ENCODE measurements at regions not wholly inside any gene's neighbourhood (a gene's known extent, or its start where the extent isn't known, plus 50 kb on each side); places are given as distances from the start of the nearest gene placed in this dataset.

- Mint-ChIP-seq H3K27me3 (ENCODE audit: insufficient read depth) (no peaks in the 10 kb centered on the region; the same call in 1 of the 2 replicates), H3K9me3 (peaks cover 59% of the 10 kb centered on the region), H3K4me1 (ENCODE audit: low read depth) (no peaks in the 10 kb centered on the region), H3K36me3 (ENCODE audit: low read depth) (no peaks in the 10 kb centered on the region), H3K27ac (no peak overlapping the region), H3K4me3 (no peak overlapping the region)
- TF ChIP-seq, protein P1, sequence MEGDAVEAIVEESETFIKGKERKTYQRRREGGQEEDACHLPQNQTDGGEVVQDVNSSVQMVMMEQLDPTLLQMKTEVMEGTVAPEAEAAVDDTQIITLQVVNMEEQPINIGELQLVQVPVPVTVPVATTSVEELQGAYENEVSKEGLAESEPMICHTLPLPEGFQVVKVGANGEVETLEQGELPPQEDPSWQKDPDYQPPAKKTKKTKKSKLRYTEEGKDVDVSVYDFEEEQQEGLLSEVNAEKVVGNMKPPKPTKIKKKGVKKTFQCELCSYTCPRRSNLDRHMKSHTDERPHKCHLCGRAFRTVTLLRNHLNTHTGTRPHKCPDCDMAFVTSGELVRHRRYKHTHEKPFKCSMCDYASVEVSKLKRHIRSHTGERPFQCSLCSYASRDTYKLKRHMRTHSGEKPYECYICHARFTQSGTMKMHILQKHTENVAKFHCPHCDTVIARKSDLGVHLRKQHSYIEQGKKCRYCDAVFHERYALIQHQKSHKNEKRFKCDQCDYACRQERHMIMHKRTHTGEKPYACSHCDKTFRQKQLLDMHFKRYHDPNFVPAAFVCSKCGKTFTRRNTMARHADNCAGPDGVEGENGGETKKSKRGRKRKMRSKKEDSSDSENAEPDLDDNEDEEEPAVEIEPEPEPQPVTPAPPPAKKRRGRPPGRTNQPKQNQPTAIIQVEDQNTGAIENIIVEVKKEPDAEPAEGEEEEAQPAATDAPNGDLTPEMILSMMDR (IDR thresholded peaks at IDR 0.05), result no peak
- no peak for DNase-seq
Measured at GRCh38 chr1:213684454-213684853, 303.3 kb upstream of the PROX1 start.

- TF ChIP-seq, protein P1 (IDR thresholded peaks at IDR 0.05), result no peak
- no peak overlapping the region for H3K4me3 Mint-ChIP-seq
- DNase-seq, result no peak
- peaks cover 54% of the 10 kb centered on the region for H3K9me3 Mint-ChIP-seq
- no peak overlapping the region for H3K27ac Mint-ChIP-seq
- no peaks in the 10 kb centered on the region for H3K36me3 Mint-ChIP-seq (ENCODE audit: low read depth)
- no peaks in the 10 kb centered on the region for H3K4me1 Mint-ChIP-seq (ENCODE audit: low read depth)
- no peaks in the 10 kb centered on the region; the same call in 1 of the 2 replicates for H3K27me3 Mint-ChIP-seq (ENCODE audit: insufficient read depth)
Measured at GRCh38 chr1:213685992-213686582, 301.7 kb upstream of the PROX1 start.

- DNase-seq, result no peak
- TF ChIP-seq, protein P1 (IDR thresholded peaks at IDR 0.05), result no peak
- no peak overlapping the region for H3K27ac Mint-ChIP-seq
- no peaks in the 10 kb centered on the region for H3K36me3 Mint-ChIP-seq (ENCODE audit: low read depth)
- no peak overlapping the region for H3K4me3 Mint-ChIP-seq
- no peaks in the 10 kb centered on the region; the same call in 1 of the 2 replicates for H3K27me3 Mint-ChIP-seq (ENCODE audit: insufficient read depth)
- peaks cover 56% of the 10 kb centered on the region for H3K9me3 Mint-ChIP-seq
- H3K4me1 Mint-ChIP-seq (ENCODE audit: low read depth), result no peaks in the 10 kb centered on the region
Measured at GRCh38 chr1:213686983-213687382, 300.8 kb upstream of the PROX1 start.

DNA sequence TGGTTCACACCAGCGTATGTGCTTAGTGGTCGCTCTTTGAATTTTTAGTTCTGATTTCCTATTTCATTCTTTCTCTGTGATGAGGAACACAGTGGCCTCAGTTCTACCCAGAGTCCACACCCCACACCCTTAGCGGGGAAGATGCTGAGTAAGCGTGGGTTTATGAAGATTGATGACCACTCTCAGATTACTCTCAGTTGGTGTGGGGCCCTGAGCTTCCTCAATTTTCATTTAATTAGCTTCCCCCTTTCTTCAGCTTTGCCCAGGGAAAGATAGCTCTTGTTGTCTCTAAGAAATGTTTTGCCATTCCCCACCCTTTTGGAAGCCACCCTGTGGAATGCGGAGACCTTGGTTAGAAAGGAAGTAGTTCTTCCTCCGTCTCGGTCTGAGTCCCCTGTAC, 299.9 kb upstream of the PROX1 start:
- Mint-ChIP-seq H3K4me1 (ENCODE audit: low read depth) (no peaks in the 10 kb centered on the region), H3K9me3 (peaks cover 58% of the 10 kb centered on the region), H3K4me3 (no peak overlapping the region), H3K36me3 (ENCODE audit: low read depth) (no peaks in the 10 kb centered on the region), H3K27me3 (ENCODE audit: insufficient read depth) (no peaks in the 10 kb centered on the region; the same call in 1 of the 2 replicates), H3K27ac (no peak overlapping the region)
- DNase-seq, result no peak
- TF ChIP-seq, protein P1 (IDR thresholded peaks at IDR 0.05), result no peak

- H3K36me3 Mint-ChIP-seq (ENCODE audit: low read depth), result no peaks in the 10 kb centered on the region
- no peak overlapping the region for H3K27ac Mint-ChIP-seq
- H3K9me3 Mint-ChIP-seq, result peaks cover 63% of the 10 kb centered on the region
- TF ChIP-seq, protein P1 (IDR thresholded peaks at IDR 0.05), result no peak
- no peak for DNase-seq
- H3K4me3 Mint-ChIP-seq, result no peak overlapping the region
- H3K4me1 Mint-ChIP-seq (ENCODE audit: low read depth), result no peaks in the 10 kb centered on the region
- H3K27me3 Mint-ChIP-seq (ENCODE audit: insufficient read depth), result no peaks in the 10 kb centered on the region; the same call in 1 of the 2 replicates
Measured at GRCh38 chr1:213688655-213689054, 299.1 kb upstream of the PROX1 start.

Measured in HFFc6 (cell line).